ENCODE measurements at regions not wholly inside any gene's neighbourhood (a gene's known extent, or its start where the extent isn't known, plus 50 kb on each side); places are given as distances from the start of the nearest gene placed in this dataset.
A peak's percentile ranks its signal among the peaks of the same experiment; 100 is the strongest.

- DNase-seq, result peak; percentile 15
Observed at GRCh38 chr20:39109933-39110818, 148.0 kb downstream of the DHX35 start.

GRCh38 chr20:39108746-39109145, 146.6 kb downstream of the DHX35 start:
- DNase-seq, result no peak

GRCh38 chr20:39107741-39108140, 145.6 kb downstream of the DHX35 start:
- DNase-seq, result no peak

GRCh38 chr20:39106791-39107190, 144.6 kb downstream of the DHX35 start:
- DNase-seq, result no peak

GRCh38 chr20:39105551-39105950, 143.4 kb downstream of the DHX35 start:
- DNase-seq, result no peak

- no peak for DNase-seq
Observed at GRCh38 chr20:39103732-39104131, 141.6 kb downstream of the DHX35 start.

GRCh38 chr20:39103305-39103704, 141.2 kb downstream of the DHX35 start:
- no peak for DNase-seq

GRCh38 chr20:39101895-39102294, 139.8 kb downstream of the DHX35 start:
- DNase-seq, result no peak

GRCh38 chr20:39100691-39101090, 138.5 kb downstream of the DHX35 start:
- no peak for DNase-seq

GRCh38 chr20:39097889-39098288, 135.7 kb downstream of the DHX35 start:
- DNase-seq, result no peak

GRCh38 chr20:39095870-39096269, 133.7 kb downstream of the DHX35 start:
- DNase-seq, result no peak

- DNase-seq, result no peak
Observed at GRCh38 chr20:39094391-39094790, 132.2 kb downstream of the DHX35 start.

GRCh38 chr20:39092733-39093410, 130.7 kb downstream of the DHX35 start:
- DNase-seq, result no peak

- no peak for DNase-seq
Observed at GRCh38 chr20:39090906-39091305, 128.8 kb downstream of the DHX35 start.

GRCh38 chr20:39089797-39090196, 127.7 kb downstream of the DHX35 start:
- no peak for DNase-seq

Data from NCI-H510A (cell line).